Esophagus squamous epithelium (tissue), 5 donors: ENCODE measurements at regions not wholly inside any gene's neighbourhood (a gene's known extent, or its start where the extent isn't known, plus 50 kb on each side); places are given as distances from the start of the nearest gene placed in this dataset.

Experiments used
- DNase-seq: peaks from one replicate; lab custom pipeline; 2025; lab: John Stamatoyannopoulos, UW
- H3K27ac ChIP-seq, 4 donors: fragments of 200-600 bp; sonication (generic); one replicate each; pipeline ENCODE4 v1.5.1; 2016 to 2019; ENCODE audit warnings: mild to moderate bottlenecking in 1 of 4
- H3K27me3 ChIP-seq, 4 donors: fragments of 200-600 bp; sonication (generic); 1 replicate in 3 of 4; 2 replicates in 1 of 4; pipeline versions ENCODE4 v1.5.1 to v1.6.0; 2017 to 2021; ENCODE audit warnings: antibody characterized with exemption in 1 of 4
- H3K36me3 ChIP-seq, 3 donors: fragments of 200-600 bp; sonication (generic); one replicate each; pipeline ENCODE4 v1.5.1; 2016 to 2019
- H3K4me1 ChIP-seq, 3 donors: fragments of 200-600 bp; sonication (generic); one replicate each; pipeline ENCODE4 v1.5.1; 2017 to 2019
- H3K4me3 ChIP-seq, 4 donors: fragments of 200-600 bp; sonication (generic); 1 replicate in 3 of 4; 2 replicates in 1 of 4; pipeline ENCODE4 v1.5.1; 2016 to 2019; ENCODE audit warnings: mild to moderate bottlenecking in 2 of 4, moderate library complexity in 1 of 4
- H3K9me3 ChIP-seq, 3 donors: fragments of 200-600 bp; sonication (generic); one replicate each; pipeline ENCODE4 v1.5.1; 2016 to 2019
- CTCF ChIP-seq, 6 experiments: fragments of 450-650 bp in 4 of 6; fragments of 200-600 bp in 2 of 6; sonication (generic) in 2 of 6; IDR thresholded peaks; one replicate each; pipeline ENCODE4 v1.5.1; 2016 to 2019; ENCODE audit warnings: antibody characterized with exemption in 6 of 6, mild to moderate bottlenecking in 4 of 6, moderate library complexity in 4 of 6
- POLR2A ChIP-seq, 4 donors: fragments of 450-650 bp; IDR thresholded peaks; one replicate each; pipeline ENCODE4 v1.6.1; 2017; ENCODE audit warnings: antibody characterized with exemption in 4 of 4, mild to moderate bottlenecking in 4 of 4, moderate library complexity in 3 of 4
- WGBS, 2 donors: methylation state at CpG; one replicate each; pipeline ENCODE4 v1.1.5; 2018; 5-methylcytosine and 5-hydroxymethylcytosine counted together
- intact Hi-C: fragments of 100-400 bp; cut with DNase I; formaldehyde crosslinking; loops from one replicate; pipeline ENCODE4 v1.15.0; 2022
- donor health status: DM: yes; HTN: yes; CAD: no.

GRCh38 chr12:130104571-130105106 lies 57.6 kb upstream of the FZD10 start:
- peaks cover 0 to 13% (median 1%) of the 10 kb centered on the region in 4 donors for H3K27me3 ChIP-seq
- H3K36me3 ChIP-seq: no peaks in the 10 kb centered on the region
- H3K9me3 ChIP-seq: no peaks in the 10 kb centered on the region
- H3K27ac ChIP-seq: peak overlapping the region in 2 of 4 donors; percentile 32 to 36
- intact Hi-C loops: no loop called here
- no peak for DNase-seq
- peak overlapping the region in 2 of 4 donors; percentile 0 to 36 for H3K4me3 ChIP-seq
- H3K4me1 ChIP-seq: peaks cover 0 to 35% (median 4%) of the 10 kb centered on the region in 3 donors
- TF ChIP-seq CTCF (IDR thresholded peaks at IDR 0.05) (no peak), POLR2A (IDR thresholded peaks at IDR 0.05) (no peak)
- 3 to 10% methylated on average over 9 to 11 of the region's 16 CpGs for WGBS, 2 donors

GRCh38 chr12:130109062-130109945 lies 53.0 kb upstream of the FZD10 start:
- DNase-seq: no peak
- WGBS, 2 donors: 86 to 92% methylated on average over 16 of the region's 16 CpGs
- no peaks in the 10 kb centered on the region for H3K36me3 ChIP-seq
- no peaks in the 10 kb centered on the region for H3K9me3 ChIP-seq
- intact Hi-C loops: no loop called here
- H3K4me3 ChIP-seq: no peak overlapping the region
- peaks cover 0 to 13% (median 1%) of the 10 kb centered on the region in 4 donors for H3K27me3 ChIP-seq
- TF ChIP-seq CTCF (IDR thresholded peaks at IDR 0.05): no peak
- TF ChIP-seq POLR2A (IDR thresholded peaks at IDR 0.05): no peak
- no peak overlapping the region for H3K27ac ChIP-seq
- H3K4me1 ChIP-seq: peaks cover 0 to 20% (median 4%) of the 10 kb centered on the region in 3 donors

GRCh38 chr12:130110914-130111313 lies 51.4 kb upstream of the FZD10 start:
- 54 to 61% methylated on average over 8 of the region's 8 CpGs for WGBS, 2 donors
- H3K9me3 ChIP-seq: no peaks in the 10 kb centered on the region
- intact Hi-C loops: no loop called here
- no peak overlapping the region for H3K4me3 ChIP-seq
- no peak overlapping the region for H3K27ac ChIP-seq
- TF ChIP-seq CTCF (IDR thresholded peaks at IDR 0.05): no peak
- TF ChIP-seq POLR2A (IDR thresholded peaks at IDR 0.05): no peak
- H3K27me3 ChIP-seq: peaks cover 0 to 6% (median 0%) of the 10 kb centered on the region in 4 donors
- H3K4me1 ChIP-seq: peaks cover 0 to 4% (median 0%) of the 10 kb centered on the region in 3 donors
- H3K36me3 ChIP-seq: no peaks in the 10 kb centered on the region
- no peak for DNase-seq

GRCh38 chr12:130111965-130112496 lies 50.2 kb upstream of the FZD10 start:
- H3K4me3 ChIP-seq: no peak overlapping the region
- H3K36me3 ChIP-seq: no peaks in the 10 kb centered on the region
- peaks cover 0 to 10% (median 0%) of the 10 kb centered on the region in 3 donors for H3K4me1 ChIP-seq
- H3K9me3 ChIP-seq: no peaks in the 10 kb centered on the region
- intact Hi-C loops: no loop called here
- no peak overlapping the region for H3K27ac ChIP-seq
- 71 to 80% methylated on average over 5 to 6 of the region's 6 CpGs for WGBS, 2 donors
- TF ChIP-seq POLR2A (IDR thresholded peaks at IDR 0.05) (no peak), CTCF (IDR thresholded peaks at IDR 0.05) (no peak)
- DNase-seq: no peak
- peaks cover 0 to 6% (median 0%) of the 10 kb centered on the region in 4 donors for H3K27me3 ChIP-seq
